NCI-H1092 treated with DMSO at 0.1 percent for 48 hours (cell line): ENCODE measurements at regions not wholly inside any gene's neighbourhood (a gene's known extent, or its start where the extent isn't known, plus 50 kb on each side); places are given as distances from the start of the nearest gene placed in this dataset.

Source experiments
- DNase-seq: peaks from one replicate; lab custom pipeline; 2025; lab: John Stamatoyannopoulos, UW

GRCh38 chr2:194750926-194751325, 906.1 kb upstream of the SLC39A10 start:
- DNase-seq = no peak

- no peak for DNase-seq
These were observed 911.4 kb upstream of the SLC39A10 start for GRCh38 chr2:194745557-194746146.

GRCh38 chr2:194742706-194743105, 914.3 kb upstream of the SLC39A10 start:
- no peak for DNase-seq

GRCh38 chr2:194739217-194739616, 917.8 kb upstream of the SLC39A10 start:
- DNase-seq = no peak

- DNase-seq = no peak
These were observed 921.0 kb upstream of the SLC39A10 start for GRCh38 chr2:194735837-194736542.

GRCh38 chr2:194730266-194730665, 926.8 kb upstream of the SLC39A10 start:
- no peak for DNase-seq

GRCh38 chr2:194725169-194725568, 931.9 kb upstream of the SLC39A10 start:
- DNase-seq = no peak

- no peak for DNase-seq
These were observed 933.6 kb upstream of the SLC39A10 start for GRCh38 chr2:194723446-194723845.

- DNase-seq = no peak
These were observed 935.8 kb upstream of the SLC39A10 start for GRCh38 chr2:194721227-194721626.

GRCh38 chr2:194720462-194720861, 936.6 kb upstream of the SLC39A10 start:
- no peak for DNase-seq

GRCh38 chr2:194718881-194719280, 938.1 kb upstream of the SLC39A10 start:
- no peak for DNase-seq

GRCh38 chr2:194714541-194714940, 942.5 kb upstream of the SLC39A10 start:
- no peak for DNase-seq

GRCh38 chr2:194709840-194710239, 947.2 kb upstream of the SLC39A10 start:
- DNase-seq = no peak

- no peak for DNase-seq
These were observed 950.8 kb upstream of the SLC39A10 start for GRCh38 chr2:194706179-194706578.

GRCh38 chr2:194705398-194705797, 951.6 kb upstream of the SLC39A10 start:
- no peak for DNase-seq

GRCh38 chr2:194700726-194701125, 956.3 kb upstream of the SLC39A10 start:
- no peak for DNase-seq

- no peak for DNase-seq
These were observed 956.9 kb upstream of the SLC39A10 start for GRCh38 chr2:194700116-194700515.

- DNase-seq = no peak
These were observed 959.0 kb upstream of the SLC39A10 start for GRCh38 chr2:194698012-194698411.

- DNase-seq = no peak
These were observed 959.6 kb upstream of the SLC39A10 start for GRCh38 chr2:194697439-194697838.

GRCh38 chr2:194696690-194697089, 960.3 kb upstream of the SLC39A10 start:
- no peak for DNase-seq

GRCh38 chr2:194686569-194686968, 970.5 kb upstream of the SLC39A10 start:
- no peak for DNase-seq

- no peak for DNase-seq
These were observed 983.0 kb upstream of the SLC39A10 start for GRCh38 chr2:194674043-194674442.

GRCh38 chr2:194672994-194673393, 984.0 kb upstream of the SLC39A10 start:
- DNase-seq = no peak

GRCh38 chr2:194661431-194661830, 995.6 kb upstream of the SLC39A10 start:
- no peak for DNase-seq
